HG03280 (cell line): ENCODE measurements at regions not wholly inside any gene's neighbourhood (a gene's known extent, or its start where the extent isn't known, plus 50 kb on each side); places are given as distances from the start of the nearest gene placed in this dataset.

ENCODE experiments used
- ATAC-seq: cut with Tn5 transposase; IDR thresholded peaks from one replicate; pipeline ENCODE4 v1.9.1; 2021; ENCODE audit warnings: mild to moderate bottlenecking, moderate library complexity; ENCODE audit not compliant: unreplicated experiment

DNA sequence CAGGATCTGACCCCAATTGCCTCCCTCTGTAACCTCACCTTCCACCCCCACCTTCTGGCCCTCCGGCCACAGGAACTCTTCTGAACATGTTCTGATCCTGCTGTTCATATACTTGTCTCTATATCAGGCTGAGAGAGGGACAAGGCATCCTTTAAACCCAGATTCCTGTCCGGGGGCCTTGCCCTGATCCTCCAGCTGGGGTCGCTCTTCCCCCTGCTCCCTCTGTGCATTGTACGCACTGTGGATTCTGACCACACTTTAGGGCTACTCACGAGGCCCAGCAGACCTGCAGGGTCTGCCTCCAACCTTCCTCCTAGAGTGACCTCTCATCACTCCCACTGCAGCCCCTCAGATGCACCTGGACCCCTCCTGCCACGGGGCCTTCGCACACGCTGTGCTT, 269.3 kb downstream of the UQCRFS1 start:
- ATAC-seq, result no peak

DNA sequence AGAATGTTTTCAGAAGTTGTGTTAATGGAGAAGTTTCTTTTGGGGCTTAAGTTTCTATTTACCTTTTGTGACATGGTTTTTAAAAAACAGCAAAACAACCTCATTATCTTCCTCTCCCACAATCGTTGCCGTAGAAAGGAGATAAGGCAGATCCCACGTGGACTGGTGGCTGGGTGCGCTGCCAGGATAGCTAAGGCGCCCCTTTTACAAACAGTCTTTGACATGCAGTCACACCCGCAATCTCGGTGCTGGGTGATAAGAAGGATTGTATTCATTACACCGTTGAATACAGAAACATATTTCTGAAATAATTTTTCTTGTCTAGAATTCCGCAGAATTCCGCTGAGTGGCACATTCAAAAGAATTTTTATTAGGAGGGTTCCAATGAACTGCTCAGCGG, 271.1 kb downstream of the UQCRFS1 start:
- no peak for ATAC-seq

DNA sequence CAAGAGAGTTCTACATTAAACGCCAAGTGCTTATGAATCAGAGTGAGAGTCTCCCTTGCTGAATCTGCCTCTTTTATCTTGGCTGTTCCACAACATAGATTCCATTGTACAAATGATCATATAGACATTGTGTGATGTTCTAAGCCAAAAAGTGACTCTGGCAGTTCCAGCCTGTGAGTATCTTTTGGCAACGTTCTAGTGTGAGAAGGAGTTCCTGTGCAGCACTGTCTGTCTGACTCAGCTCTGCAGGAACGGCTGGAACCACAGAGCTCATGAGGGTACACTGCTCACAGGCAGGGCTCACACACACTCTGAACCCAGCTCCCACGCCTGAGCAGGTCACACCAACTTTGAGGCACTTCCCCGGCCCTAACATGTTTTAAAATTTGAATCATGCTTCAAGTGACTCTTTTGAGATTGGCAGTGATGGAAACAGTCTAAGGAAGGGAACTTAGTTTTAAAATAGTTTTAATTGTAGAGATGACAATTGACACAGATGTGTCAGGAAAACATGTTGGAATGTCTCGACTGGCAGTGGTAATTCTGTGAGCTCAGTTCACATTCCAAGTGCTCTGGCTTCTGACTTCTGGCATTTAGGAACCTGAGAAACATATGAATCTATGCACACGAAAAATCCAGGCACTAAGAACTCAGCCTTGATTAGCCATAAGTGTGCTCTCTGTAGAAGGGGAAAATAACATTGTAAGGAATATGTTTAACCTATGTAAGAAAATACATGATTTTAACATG, 272.0 kb downstream of the UQCRFS1 start:
- no peak for ATAC-seq

DNA sequence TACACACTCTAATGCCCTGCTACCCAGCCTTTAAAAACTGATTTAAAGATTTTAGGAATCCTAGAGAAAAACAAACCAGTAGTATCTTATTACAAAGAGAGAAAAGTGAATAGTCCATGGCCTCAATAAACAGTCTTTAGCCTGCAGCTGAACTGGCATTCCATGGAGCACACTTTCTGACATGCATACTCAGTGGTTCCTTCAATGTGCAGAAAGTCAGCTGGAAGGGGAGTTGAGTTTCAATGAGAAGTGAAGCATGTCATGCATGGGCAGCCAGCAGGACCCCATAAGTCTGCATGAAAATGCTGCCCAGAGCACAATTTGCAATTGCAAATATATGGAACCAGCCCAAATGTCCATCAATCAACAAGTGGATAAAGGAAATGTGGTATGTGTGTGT, 273.7 kb downstream of the UQCRFS1 start:
- ATAC-seq, result no peak

DNA sequence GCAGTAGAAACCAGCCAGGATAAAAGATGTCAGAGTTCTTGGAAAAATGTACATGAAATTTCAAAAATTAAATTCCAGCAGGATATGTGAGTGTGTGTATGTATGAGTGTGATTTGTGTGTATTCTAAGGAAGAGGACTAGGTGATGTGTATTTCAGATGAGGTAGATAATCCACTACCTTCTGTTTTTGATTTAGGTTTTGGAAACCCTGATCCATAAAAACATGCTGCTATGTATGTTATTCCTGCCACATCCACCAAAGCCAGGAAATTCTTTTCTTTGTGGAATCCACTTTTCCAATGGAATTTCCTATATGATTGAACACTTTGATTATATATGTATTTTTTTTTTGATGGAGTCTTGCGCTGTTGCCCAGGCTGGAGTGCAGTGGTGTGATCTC, 276.9 kb downstream of the UQCRFS1 start:
- ATAC-seq, result no peak

DNA sequence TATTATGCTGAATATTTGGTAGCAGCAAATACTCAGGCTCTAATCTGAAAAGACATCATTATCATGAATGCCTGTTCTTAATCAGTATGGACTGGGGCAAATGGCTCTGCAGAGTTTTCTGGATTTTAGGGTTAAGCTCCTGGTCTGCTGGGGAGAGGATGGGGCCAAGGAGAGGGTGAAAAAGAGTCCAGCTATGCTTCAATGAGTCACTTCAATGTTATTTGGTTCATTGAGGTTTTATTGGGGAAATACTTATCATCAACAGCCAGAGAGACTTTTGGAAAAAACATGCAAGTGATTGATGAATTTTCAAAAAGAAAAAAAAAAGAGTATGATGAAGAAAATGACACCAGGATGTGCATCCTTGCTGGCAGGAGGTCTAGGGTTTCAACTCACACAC, 278.3 kb downstream of the UQCRFS1 start:
- ATAC-seq, result no peak

DNA sequence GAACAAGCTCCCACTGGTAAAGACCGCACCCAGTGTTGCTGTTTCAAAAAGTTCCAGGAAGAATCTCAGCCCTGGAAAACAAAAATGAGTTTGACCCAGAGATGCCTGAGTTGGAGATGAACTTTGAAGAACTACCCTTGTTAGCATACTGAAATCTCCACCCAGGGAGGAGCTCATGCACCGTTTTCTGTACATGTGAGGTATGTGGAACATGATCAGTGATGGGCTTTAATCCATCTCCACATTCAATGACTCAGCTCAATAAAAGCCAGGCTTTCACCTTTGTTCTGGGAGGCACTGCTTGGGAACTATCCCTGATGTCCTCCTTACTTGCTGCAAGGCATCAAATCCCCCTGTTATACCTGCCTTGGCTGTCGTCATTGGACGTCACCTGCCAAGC, 279.9 kb downstream of the UQCRFS1 start:
- ATAC-seq, result no peak

DNA sequence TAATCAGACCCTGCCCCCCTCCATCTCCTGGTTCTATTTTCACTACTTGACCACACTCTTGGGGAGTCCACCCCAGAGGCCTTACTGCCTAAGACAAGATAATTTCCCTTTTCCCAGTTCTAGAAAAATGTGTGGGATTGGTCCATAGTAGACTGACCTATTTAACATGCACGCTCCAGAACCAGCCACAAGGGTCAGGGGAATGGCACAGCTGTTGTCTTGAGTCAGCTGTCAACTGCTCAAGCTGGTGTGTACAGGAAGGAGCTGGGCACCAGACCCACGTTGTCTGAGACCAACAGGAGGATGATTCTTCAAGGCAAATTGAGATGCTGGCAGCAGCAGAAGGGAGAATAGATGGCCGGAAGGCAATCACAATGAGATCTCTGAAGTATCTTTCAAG, 280.5 kb downstream of the UQCRFS1 start:
- ATAC-seq, result no peak

DNA sequence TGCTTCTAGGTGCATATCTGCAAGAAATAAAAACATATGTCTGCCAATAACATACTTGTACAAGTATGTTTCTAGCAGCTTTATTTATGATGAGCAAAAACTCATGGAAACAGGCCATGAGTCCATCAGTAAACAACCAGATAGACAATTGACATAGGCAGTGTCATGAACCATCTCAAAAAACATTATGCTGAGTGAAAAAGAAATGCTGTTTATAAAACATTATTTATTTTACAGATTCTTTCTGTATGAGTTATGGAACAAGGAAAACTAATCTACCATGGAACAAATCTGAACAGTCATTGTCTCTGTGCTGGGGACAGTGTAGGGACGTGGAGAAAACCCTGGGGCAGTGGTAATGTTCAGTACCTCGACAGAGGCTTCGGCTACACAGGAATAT, 283.9 kb downstream of the UQCRFS1 start:
- ATAC-seq, result no peak

DNA sequence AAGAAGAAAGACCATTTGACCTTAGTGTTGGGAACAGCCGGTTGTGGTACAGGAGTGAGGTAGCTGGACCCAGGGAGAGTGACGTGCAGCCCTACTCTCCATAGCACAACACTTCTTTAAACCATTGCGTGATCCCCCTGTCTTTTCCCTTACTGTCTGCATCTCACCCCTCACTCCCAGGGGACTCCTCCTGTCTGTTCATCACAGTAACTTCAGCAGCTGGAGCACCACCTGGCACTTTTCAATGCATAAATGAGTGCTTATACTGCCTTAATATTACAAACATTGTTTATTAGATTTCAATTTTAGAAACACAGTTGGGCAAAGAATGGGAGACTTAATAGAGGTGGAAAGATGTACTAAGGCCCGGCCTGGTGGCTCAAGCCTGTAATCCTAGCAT, 285.5 kb downstream of the UQCRFS1 start:
- no peak for ATAC-seq

DNA sequence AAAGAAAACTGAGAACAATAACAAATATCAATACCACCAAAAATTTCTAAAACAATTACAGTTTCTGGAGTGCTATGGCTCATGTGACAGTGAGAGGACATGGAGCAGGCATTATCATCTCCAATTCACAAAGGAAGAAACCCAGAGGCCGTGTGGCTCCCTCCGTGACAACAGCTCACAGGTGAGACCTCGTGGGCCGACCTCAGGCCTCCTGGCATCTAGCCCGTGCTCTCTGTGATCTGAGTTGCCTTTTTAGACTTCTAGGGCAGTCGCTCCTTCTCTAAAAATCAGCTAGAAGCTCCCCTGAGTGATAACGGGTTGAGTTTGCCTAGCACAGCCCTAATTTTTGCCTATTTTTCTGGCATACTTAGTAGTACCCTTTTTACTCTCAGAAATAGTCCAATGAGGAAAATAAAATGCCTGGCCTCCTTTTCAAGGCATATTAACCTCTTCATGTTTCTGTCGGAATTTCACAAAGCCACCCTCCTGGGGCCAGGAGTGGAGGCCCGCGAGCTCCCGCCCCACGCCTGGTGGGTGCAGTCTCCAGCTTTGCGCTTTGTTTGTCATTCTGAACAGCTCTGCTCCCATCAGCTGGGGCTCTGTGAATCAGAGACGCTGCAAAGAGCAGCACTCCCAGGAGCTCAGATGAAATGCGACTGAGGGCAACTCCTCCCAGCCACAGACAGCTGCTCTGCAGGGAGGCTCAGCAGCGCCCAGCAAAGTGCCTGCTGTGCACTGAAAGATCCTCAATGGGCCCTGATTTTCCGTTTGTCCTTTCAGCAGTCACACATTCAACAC, 292.5 kb downstream of the UQCRFS1 start:
- ATAC-seq, result no peak

DNA sequence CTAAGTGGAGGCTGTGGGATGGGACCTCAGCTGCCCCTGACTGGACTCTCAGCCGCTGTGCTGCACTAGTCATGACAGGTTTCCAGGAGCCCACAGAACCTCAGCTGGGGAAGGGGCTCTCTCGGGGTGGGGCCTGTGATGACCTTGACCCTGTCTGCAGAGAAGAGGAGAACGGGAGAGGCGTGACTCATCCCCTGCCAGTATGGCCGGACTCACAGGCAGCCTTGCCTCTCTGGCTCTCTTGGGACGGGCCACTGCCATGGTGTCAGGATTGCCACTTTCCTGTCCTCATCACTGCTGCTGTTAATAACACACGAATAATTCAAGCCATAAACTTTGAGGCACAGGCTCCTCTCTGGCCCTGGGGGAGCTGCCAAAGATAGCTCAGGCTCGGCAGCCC, 295.3 kb downstream of the UQCRFS1 start:
- no peak for ATAC-seq

DNA sequence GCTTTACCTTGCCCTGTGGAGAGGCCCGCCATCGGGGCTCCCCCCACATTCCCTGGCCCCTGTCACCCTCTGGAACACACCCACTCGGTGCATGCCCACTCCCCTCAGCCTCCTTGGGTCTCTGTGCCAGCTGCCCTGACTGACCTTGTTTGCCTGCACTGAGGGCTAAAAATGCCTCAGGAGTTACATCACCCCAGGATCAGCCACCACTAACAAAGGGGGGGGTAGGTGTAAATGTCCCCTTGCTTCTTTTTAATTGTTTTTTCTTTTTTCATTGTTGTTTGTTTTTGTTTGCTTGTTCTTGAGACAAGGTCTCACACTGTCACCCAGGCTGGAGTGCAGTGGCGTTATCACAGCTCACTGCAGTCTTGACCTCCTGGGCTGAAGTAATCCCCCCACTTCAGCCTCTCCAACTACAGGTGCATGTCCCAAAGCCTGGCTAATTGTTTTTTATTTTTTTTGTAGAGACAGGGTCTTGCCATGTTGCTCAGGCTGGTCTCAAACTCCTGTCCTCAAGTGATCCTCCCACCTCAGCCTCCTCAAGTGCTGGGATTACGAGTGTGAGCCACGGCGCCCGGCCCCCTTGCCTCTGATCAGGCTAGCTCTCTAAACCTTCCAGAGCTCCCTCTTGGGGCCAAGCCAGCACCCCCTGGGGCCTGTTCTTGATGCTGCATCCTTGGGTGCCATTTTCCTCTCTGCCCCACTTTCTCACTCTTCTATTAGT, 297.1 kb downstream of the UQCRFS1 start:
- no peak for ATAC-seq

DNA sequence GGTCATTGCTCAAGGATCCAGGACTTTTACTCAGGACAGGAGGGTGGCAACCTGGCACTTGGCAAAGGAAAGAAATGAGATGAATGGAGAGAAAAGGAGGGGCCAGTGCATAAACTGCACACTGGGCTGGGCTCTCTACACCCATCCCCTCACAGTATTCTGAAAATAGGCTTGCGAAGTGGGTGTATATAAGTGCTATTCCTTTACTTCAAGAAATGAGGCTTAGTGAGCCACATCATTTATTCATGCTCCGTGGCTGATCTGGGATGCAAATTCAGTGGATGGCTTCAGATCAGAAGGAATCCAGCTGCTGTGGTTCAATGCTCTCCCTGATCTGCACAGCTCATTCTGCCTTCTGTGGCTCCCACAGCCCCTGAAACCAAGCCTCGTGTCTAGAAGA, 297.7 kb downstream of the UQCRFS1 start:
- ATAC-seq, result no peak

DNA sequence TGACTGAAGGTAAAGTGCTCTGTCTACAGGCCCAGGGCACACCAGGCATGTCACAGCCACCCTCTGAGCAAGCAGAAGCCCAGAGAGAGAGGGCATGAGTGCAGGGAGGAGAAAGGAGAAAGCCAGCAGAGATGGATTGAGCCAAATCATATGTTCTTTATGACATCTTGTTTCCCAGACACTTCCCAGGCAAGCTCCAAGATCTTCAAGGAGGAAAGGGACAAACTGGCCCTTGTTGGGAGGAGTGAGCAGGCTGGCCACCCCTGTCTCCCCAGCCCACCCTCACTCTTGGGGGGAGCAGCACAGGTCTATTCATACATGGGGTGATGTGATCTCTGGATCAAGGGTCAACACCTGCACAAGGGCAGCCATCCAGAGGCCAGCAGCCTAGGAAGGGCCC, 298.8 kb downstream of the UQCRFS1 start:
- ATAC-seq, result no peak

DNA sequence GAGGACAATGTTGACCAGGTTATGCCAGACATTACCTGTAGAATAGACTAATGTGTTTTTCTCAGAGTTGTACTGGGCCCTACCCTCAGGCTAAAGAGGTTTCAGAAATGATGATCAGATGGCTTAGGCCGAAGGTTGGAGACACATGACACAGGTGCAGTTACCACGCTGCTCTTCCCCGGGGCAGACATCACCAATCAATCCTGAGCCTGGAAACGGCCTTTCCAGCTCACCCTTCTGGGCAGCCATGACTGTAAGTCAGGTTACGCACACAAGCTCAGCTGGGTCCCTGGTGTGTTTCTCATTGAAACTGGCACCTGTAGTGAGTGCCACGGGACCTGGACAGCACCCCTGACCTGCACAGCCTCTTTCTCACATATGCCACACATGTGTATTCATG, 299.3 kb downstream of the UQCRFS1 start:
- no peak for ATAC-seq

DNA sequence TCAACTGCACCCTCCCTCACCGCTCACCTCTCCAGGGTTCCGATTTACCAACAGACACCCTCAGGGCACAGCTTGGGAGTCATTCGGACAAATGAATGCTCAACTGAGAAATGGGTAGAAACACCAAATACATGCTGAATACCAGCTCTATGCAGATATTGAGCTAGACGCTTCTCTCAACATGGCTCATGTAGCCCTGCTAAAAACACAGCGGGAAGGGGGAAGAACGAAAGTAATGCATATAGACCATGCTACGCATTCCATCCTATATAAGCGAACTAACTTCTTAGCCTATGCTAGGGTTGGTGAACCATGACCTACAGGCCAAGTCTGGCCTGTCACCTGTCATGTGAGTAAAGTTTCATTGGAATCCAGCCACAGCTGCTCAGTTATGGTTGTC, 304.0 kb downstream of the UQCRFS1 start:
- ATAC-seq, result no peak

DNA sequence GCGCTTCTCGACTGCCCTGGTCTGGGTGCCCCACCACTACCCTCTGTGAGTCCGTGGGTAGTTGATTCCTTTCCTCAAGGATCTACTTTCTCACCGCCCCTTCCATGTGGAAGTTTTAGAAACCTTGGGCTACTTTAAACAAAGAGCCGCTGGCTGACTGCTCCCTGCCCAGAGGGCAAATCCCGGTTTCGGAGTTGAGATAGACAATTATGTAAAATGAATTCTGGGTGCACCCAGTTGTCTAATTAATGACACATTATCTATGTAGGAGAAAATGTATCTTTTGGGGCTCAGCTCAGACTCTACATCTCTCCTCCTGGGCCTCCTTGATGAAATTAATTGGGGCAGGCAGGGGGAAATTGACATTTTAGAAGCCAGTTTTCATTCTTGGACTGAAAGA, 305.4 kb downstream of the UQCRFS1 start:
- no peak for ATAC-seq

DNA sequence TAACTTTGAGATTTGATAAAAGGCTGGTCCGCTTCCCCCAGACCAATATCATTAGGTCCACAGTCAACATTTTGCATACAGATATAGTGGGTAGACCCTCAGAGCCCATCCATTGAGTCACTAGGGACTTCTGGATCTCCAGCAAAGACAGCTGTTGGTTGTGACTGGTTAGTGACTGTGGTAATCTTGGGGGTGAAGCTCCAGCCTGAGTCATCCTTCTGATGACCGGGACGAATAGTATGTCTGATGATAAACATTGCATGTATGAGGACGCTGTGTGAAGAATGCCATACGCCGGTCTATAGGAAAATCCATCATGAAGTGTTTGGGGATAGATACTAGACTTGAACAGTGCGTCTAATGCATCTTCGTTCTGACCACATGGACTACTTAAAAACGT, 307.0 kb downstream of the UQCRFS1 start:
- ATAC-seq, result no peak

DNA sequence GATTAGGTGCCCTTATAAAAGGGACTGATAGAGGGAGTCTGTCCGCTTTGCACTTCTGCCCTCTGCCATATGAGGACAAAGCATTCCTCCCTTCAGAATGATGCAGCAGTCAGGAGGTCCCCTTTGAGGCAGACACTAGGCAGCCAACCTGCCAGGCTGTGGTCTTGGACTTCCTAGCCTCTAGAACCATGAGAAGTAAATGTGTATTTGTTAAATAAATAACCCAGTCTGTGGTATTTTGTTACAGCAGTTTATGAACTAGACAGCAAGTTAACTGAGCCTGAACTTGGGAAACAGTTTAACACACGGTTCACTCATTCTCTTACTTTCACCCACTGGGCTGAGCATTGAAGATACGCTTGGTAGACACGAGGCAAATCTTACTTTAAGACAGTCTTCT, 313.2 kb downstream of the UQCRFS1 start:
- no peak for ATAC-seq

DNA sequence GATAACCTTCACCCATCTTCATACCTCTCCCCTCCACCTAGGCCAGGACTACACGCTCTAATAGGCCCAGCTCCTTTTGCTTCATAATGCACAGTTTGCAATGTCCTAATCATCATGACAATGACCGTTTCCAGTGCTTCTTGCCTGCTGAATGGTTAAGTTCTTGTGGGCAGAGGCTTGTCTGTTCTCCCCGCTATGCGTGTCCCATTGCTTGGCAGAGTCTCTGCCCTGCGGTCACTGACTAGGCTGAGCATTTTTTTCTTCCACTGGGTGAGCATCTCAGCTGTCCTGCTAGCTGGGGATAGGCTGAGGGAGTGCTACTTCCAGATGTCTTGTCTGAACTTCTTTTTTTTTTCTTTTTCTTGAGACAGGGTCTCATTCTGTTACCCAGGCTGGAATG, 314.7 kb downstream of the UQCRFS1 start:
- ATAC-seq, result no peak
